K562 (cell line): ENCODE measurements at regions not wholly inside any gene's neighbourhood (a gene's known extent, or its start where the extent isn't known, plus 50 kb on each side); places are given as distances from the start of the nearest gene placed in this dataset.

Experiments used
- CEBPZ ChIP-seq: fragments of 150-350 bp; IDR thresholded peaks from 2 replicates; pipeline ENCODE4 v1.6.1; 2014; ENCODE audit warnings: low read depth, mild to moderate bottlenecking, low read length, borderline replicate concordance
- HLTF ChIP-seq: fragments of 450-650 bp; IDR thresholded peaks from 2 replicates; pipeline ENCODE4 v1.6.1; 2016
- MECOM ChIP-seq: fragments of 250-450 bp; sonication (Bioruptor Pico); IDR thresholded peaks from 2 replicates; pipeline ENCODE4 v1.8.0; 2022; ENCODE audit warnings: inconsistent platforms
- PHF21A ChIP-seq: fragments of 450-650 bp; IDR thresholded peaks from 2 replicates; pipeline ENCODE4 v1.6.1; 2017; ENCODE audit warnings: low read depth, borderline replicate concordance
- POLR2AphosphoS5 ChIP-seq: IDR thresholded peaks from 2 replicates; pipeline ENCODE4 v1.6.1; 2011; ENCODE audit warnings: mild to moderate bottlenecking, low read depth, low read length, moderate library complexity; ENCODE audit not compliant: control insufficient read depth, insufficient read depth
- SETDB1 ChIP-seq: IDR thresholded peaks from one replicate; pipeline ENCODE4 v1.6.1; 2012; ENCODE audit warnings: low read length, control low read depth, inconsistent platforms
- ZNF143 ChIP-seq: sonication (generic); formaldehyde crosslinking; IDR thresholded peaks from 2 replicates; pipeline ENCODE4 v1.9.0; 2022; ENCODE audit warnings: mild to moderate bottlenecking, missing genetic modification reagents
- TF ChIP-seq, protein P1 (sequence below): fragments of 250-450 bp; sonication (Bioruptor Pico); IDR thresholded peaks from 2 replicates; pipeline ENCODE4 v1.4.0; 2020; ENCODE audit warnings: mild to moderate bottlenecking, moderate library complexity, borderline replicate concordance
- TF ChIP-seq, protein P2 (sequence below): fragments of 250-450 bp; sonication (Bioruptor Pico); IDR thresholded peaks from 2 replicates; pipeline ENCODE4 v1.4.0; 2020; ENCODE audit warnings: mild to moderate bottlenecking, moderate library complexity

DNA sequence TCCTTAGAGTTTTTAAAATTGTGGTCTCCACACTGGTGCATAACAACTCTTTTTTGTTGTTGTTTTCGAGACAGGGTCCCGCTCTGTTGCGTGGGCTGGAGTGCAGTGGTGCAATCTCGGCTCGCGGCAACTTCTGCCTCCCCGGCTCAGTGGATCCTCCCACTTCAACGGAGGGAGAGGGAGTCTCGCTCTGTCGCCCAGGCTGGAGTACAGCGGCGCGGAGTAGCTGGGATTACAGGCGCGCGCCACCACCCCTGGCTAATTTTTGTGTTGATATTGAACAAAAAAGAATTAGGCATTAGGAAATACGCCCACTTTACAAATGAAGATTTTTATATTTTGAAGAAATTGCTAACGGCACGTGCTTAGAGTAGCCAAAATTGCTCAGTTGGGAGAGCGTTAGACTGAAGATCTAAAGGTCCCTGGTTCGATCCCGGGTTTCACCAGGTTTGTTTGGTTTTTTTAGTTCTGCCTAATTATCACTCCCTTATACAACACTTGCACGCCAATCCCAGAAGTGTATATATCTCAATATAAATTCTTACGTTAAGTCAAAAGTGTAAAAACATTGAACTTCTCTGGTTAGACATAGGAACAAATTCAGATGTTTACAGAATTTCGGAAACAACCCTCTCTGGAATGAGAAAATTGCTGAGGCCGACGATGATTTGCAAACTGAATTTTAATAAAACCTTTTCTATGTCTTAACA lies 159.6 kb downstream of the TRIM27 start (continued):
- TF ChIP-seq, protein P1, sequence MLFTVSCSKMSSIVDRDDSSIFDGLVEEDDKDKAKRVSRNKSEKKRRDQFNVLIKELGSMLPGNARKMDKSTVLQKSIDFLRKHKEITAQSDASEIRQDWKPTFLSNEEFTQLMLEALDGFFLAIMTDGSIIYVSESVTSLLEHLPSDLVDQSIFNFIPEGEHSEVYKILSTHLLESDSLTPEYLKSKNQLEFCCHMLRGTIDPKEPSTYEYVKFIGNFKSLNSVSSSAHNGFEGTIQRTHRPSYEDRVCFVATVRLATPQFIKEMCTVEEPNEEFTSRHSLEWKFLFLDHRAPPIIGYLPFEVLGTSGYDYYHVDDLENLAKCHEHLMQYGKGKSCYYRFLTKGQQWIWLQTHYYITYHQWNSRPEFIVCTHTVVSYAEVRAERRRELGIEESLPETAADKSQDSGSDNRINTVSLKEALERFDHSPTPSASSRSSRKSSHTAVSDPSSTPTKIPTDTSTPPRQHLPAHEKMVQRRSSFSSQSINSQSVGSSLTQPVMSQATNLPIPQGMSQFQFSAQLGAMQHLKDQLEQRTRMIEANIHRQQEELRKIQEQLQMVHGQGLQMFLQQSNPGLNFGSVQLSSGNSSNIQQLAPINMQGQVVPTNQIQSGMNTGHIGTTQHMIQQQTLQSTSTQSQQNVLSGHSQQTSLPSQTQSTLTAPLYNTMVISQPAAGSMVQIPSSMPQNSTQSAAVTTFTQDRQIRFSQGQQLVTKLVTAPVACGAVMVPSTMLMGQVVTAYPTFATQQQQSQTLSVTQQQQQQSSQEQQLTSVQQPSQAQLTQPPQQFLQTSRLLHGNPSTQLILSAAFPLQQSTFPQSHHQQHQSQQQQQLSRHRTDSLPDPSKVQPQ (CRISPR knock-in tag): no peak
- peak; percentile 52; the same call in 1 of the 2 replicates for TF ChIP-seq POLR2AphosphoS5
- TF ChIP-seq ZNF143 (CRISPR knock-in tag): no peak
- no peak for TF ChIP-seq MECOM (CRISPR knock-in tag)
- peak; percentile 87; the same call in 1 of the 2 replicates for TF ChIP-seq PHF21A
- TF ChIP-seq CEBPZ: no peak
- TF ChIP-seq HLTF: no peak
- TF ChIP-seq, protein P2, sequence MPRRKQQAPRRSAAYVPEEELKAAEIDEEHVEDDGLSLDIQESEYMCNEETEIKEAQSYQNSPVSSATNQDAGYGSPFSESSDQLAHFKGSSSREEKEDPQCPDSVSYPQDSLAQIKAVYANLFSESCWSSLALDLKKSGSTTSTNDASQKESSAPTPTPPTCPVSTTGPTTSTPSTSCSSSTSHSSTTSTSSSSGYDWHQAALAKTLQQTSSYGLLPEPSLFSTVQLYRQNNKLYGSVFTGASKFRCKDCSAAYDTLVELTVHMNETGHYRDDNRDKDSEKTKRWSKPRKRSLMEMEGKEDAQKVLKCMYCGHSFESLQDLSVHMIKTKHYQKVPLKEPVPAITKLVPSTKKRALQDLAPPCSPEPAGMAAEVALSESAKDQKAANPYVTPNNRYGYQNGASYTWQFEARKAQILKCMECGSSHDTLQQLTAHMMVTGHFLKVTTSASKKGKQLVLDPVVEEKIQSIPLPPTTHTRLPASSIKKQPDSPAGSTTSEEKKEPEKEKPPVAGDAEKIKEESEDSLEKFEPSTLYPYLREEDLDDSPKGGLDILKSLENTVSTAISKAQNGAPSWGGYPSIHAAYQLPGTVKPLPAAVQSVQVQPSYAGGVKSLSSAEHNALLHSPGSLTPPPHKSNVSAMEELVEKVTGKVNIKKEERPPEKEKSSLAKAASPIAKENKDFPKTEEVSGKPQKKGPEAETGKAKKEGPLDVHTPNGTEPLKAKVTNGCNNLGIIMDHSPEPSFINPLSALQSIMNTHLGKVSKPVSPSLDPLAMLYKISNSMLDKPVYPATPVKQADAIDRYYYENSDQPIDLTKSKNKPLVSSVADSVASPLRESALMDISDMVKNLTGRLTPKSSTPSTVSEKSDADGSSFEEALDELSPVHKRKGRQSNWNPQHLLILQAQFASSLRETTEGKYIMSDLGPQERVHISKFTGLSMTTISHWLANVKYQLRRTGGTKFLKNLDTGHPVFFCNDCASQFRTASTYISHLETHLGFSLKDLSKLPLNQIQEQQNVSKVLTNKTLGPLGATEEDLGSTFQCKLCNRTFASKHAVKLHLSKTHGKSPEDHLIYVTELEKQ (CRISPR knock-in tag): no peak
- TF ChIP-seq SETDB1: no peak
